Erythroblast (primary cell): ENCODE measurements at regions not wholly inside any gene's neighbourhood (a gene's known extent, or its start where the extent isn't known, plus 50 kb on each side); places are given as distances from the start of the nearest gene placed in this dataset.

Source experiments
- GATA1 ChIP-seq: IDR thresholded peaks from 2 replicates; pipeline ENCODE4 v1.6.1; 2011; ENCODE audit warnings: low read depth, mild to moderate bottlenecking, control low read depth, low read length, moderate library complexity
- POLR2A ChIP-seq: IDR thresholded peaks from 2 replicates; pipeline ENCODE4 v1.6.1; 2011; ENCODE audit warnings: mild to moderate bottlenecking, low read length

- no peak for TF ChIP-seq POLR2A
- TF ChIP-seq GATA1, result no peak
Measured at GRCh38 chr11:29227811-29228210, 789.0 kb downstream of the KCNA4 start.
